GM19328 (cell line): ENCODE measurements at regions not wholly inside any gene's neighbourhood (a gene's known extent, or its start where the extent isn't known, plus 50 kb on each side); places are given as distances from the start of the nearest gene placed in this dataset.

Experiments
- ATAC-seq: cut with Tn5 transposase; IDR thresholded peaks from one replicate; pipeline ENCODE4 v1.9.1; 2021; ENCODE audit warnings: mild to moderate bottlenecking, moderate library complexity; ENCODE audit not compliant: unreplicated experiment

DNA sequence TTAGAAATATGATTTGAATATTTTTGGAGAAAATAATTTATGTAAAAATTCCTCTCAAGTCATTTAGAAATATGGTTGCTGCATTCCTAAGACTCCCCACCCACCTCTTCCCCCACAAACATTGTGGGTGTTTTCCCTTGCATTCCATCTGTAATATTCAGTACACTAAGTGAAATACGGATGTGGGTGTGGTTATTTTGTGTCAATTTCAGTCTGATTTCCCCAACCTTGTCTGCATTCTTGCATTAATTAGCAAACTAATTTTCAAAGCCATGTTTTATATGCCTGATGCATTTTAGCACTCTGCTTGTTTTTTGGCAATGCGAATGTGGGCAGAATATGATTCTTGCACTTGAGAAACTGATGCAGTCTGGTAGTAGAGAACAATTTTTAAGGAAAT lies 408.3 kb upstream of the RGMA start:
- no peak for ATAC-seq

DNA sequence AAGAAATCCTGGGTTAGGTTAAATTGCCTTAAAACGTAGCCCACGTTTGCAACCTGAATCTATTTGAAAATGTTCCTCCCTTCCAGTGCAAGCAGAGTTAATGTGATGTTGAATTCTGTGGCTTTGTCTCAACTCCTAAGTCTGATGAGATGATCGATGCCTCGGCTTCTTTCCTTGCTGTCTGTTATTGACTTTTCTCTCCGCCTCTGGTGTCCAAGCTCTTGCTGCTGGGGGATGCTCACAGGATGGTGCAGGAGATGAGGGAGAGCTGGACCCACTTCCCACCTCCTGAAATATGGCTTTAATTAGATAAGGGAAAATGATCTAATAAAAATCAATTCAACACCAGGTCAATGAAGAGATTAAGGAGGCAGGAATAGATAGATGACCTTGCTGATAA lies 407.9 kb upstream of the RGMA start:
- no peak for ATAC-seq

DNA sequence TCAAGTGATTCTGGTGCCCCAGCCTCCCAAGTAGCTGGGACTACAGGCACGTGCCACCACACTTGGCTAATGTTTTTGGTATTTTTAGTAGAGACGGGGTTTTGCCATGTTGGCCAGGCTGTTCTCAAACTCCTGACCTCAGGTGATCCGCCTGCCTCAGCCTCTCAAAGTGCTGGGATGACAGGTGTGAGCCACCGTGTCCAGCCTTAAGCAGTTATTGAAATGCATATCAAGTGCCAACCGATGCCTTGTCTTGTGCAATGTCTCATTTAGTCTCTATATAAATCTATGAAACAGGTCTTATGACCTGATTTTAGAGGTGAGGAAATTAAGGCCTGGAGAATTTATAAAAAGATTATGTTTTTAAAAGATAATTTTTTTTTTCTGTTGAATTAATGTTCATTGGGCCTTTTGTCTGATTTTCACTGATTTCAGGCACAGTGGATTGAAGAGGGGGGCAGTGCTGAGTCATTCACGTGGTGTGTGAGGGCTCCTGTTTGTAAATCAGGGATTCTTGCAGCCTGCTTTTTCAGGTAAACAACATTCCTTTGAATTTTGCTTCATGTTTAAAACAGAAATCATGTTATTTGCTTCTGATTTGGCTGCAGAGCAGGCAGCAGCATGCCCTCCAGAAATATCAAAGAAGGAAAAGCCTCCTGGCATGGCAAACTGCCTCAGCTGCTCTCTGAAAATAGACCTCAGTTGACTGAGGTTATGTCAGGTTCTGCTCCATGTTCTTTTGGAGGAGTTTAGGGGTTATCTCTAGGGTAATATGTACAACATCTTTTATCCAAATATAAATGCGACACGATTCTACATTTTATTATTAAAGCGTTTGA lies 407.0 kb upstream of the RGMA start:
- no peak for ATAC-seq

DNA sequence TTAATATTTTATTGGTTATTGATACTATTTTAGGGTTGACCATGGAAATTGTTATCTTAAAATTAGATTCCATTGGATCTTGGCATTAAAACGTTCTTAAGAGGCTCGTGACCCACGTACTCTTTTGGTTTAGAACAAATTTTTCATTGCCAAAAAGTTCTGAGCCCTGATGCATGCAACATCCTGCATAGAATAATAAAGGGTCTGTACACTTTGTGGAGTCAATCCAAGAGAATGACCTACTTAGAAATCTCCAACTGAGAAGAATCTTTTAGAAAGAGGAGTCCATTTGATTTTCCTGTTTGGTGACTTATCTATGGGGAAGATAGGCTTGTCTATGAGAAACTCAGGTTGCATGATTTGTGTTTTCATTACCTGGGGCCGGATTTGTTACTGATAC lies 404.2 kb upstream of the RGMA start:
- no peak for ATAC-seq

DNA sequence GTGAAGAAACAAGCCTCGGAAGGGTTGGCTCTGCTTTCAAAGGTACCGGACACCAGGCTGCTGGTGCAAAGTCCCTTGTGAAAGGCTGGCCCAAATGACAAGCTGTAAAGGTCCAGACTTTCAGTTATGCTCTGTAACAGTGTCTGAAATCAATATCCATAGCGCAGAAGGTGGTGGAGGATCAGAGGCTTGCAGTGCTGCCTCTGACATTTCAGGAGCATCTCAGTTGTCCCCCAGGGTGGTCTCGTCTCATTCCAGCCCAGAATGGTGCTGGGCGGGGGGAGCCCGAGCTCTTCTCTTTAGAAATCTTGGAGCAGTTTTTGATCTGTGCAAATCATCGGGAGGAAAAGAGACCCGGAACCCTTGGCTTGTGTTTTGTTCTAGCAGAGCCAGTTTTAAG lies 402.3 kb upstream of the RGMA start:
- ATAC-seq: no peak

DNA sequence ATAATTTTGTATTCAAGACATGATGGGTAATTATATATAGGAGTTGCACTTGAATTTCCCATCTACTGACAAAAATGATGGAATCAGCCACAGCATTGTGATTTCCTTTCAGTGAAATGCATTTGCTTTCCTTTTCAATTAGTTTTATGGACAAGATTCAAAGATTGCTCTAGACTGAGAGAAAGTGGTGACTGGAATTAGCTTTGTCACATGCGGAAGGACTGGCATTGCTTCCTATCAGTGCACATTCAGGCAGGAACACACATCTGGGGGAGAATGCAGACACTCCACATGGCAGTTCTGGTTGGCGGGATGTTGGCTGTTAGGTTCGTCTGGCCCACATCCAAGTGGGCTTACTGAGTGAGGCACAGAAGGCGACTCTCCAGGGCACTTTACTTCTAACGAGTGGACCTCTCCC lies 399.3 kb upstream of the RGMA start:
- ATAC-seq: no peak

DNA sequence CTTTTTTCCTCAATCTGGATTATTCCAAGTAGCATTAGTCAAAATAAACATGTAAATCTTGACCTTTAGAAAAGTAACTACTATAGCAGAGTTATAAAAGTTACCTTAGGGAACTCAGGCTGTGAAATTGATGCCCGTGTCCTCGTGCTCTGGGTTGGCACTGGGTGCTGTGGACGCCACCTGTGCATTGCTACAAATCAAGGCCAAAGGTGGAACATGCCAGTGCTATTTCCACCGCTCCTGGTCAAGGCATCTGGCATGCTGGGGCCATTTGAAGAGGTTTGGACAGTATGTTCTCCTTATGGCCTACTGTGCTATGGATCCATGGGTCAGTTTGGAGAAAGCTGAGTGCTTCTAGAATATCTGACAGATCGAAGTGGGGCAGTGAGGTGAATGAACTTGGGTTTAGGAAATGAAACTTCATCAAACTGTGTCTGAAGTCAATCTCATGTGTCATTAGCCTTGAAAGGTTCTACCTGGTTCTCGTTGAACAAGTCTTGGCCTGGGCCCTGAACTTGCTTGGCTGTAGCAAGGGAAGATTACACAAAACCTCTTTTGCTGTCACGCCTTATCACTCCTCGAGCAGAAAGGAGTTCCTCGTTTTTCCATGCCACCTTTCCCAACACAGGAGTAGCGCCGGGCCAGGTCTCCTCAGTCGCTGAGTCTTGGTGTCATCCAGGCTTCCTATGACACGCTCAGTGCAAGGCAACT lies 397.6 kb upstream of the RGMA start:
- no peak for ATAC-seq

DNA sequence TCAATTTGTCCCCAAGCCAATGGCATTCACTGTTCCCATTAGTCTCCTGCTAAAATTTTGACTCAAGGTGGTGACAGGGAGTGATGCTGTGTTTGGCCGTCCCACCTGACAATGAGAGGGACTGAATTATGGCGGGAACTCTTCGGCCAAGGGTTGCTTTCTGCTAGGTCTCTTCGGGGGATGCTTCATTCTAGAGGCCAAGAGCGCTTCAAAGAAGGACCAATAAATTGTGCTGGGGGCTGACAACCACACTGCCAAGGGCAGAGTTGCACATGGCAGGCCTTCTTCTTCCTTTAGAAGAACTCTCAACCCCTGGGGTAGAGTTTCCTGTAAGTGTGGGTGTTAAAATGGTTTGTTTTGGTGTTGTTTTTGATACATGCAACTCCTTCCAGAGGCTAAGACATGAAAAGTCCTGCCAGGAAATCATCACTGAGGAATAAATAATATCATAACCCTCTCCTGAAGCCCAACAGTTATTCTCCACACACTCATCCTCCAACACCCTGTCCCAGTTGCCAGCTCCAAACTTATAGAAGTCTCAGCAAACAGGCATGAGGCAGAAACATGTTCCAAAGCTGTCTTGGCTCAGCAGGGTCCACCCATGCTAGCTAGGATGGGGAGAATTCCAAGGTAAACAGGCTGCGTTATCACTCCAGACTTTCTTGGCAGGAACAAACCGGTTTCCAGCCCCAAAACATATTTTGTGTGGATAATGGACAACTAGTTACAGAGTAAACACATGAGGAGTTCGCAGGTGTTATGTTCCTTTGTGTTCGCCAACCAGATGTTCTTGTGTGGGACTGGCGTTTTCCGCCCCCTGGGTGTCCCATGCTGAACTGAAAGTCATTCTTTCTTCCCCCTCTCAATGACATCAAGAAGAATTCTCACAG lies 396.7 kb upstream of the RGMA start:
- no peak for ATAC-seq

DNA sequence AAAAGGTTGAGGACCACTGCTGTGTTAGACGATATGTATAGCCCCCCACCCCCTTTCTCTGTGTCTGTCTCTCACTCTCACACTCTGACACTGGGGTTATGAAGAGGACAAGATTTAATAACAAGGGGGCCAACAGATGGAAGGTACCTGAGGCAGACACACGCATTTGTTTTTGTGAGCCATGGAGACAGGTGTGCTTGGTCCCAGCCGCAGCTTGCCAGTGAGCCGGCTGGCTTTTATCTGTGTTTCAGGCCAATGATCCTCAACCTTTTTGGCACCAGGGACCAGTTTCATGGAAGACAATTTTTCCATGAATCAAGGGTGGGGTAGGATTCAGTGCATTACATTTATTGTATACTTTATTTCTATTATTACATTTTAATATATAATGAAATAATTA lies 394.9 kb upstream of the RGMA start:
- no peak for ATAC-seq

DNA sequence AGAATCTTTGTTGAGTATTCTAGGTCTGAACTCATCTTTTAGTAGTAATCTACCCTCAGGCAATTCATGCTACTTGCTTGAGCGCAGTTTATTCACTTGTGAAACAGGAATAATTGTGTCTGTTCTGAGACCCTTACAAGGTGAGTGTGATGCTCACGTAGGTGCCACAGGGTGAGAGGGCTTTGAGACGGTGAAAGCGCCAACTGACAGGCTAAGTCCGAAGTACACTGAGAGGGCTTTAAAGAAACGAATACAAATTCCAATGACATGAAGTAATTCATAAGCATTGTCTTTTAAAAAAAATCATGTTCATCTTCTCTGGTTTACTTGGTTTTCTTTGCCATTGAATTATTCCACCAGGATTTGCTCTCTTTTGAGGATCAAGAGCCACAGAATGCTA lies 393.7 kb upstream of the RGMA start:
- ATAC-seq: no peak

DNA sequence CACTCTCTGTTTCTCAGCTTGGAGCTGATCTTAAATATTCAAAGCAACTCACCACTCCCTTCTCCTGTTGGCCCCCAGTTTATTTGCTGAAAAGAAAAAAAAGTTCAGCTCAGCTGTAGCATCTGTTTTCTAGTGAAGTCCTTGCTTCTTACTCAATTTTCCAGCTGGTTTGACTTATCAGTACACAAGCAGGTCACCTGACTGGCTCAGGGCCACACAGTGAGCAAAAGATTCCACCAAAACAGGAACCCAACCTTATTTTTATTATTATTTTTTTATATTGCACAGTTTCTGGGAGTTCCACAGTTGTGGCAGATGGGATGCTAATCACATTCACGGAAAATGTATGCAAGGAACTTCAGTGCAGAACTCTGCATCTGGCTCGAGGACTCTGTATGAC lies 390.7 kb upstream of the RGMA start:
- ATAC-seq: no peak

DNA sequence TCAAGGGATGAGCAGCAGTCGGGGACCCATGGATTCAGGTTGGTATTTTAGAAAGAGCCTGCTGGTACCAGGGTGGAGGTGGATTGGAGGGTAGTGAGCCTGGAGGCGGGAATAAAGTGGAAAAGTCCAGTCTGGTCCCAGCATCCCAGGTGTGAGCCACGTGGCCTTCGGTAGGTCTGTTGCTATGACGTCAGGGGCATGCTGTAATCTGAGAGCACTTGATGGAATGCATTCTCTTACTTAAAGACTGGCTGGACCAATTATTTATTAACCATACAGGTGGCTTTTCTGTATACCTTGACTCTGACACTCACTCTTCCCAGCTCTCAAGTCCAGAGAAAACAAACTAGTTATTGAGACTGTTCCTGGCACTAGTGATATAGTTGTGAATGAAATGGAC lies 389.9 kb upstream of the RGMA start:
- no peak for ATAC-seq

DNA sequence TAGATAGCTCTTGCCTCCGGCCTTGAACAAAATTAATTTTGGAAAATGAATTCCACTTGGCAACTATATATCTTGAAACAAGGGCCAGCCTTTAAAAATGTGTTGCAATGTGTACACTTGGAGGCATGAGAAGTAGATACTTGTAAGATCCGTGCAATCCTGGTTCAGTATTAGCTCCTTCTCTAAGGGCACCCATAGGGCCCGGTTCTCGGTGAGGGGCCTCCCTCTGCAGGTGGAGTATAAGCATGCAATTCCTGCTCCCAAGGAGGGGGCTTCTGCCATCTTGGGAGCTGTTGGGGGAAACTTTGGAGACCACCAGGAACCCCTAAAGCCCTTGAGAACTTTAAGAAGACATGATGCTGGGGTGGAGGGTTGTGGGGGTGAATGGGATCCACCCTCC lies 388.7 kb upstream of the RGMA start:
- ATAC-seq: no peak

DNA sequence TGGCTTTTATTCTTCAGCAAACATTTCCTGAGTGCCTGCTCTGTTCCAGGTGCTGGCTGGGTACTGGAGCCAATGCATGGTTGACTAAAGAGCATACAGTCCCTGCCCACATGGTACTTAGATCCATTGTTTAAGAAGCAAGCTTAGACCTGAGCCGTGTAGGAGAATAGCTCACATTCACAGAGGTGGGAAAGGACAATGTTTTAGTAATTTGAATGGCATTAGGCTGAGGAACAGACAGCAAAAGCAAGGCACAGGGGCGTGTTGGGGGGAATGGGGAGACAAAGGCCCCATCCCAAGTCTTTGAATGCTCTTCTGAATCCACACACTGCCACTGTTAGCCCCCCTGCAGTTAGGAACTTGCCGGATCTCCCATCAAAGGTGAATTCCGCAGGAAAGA lies 388.2 kb upstream of the RGMA start:
- no peak for ATAC-seq

DNA sequence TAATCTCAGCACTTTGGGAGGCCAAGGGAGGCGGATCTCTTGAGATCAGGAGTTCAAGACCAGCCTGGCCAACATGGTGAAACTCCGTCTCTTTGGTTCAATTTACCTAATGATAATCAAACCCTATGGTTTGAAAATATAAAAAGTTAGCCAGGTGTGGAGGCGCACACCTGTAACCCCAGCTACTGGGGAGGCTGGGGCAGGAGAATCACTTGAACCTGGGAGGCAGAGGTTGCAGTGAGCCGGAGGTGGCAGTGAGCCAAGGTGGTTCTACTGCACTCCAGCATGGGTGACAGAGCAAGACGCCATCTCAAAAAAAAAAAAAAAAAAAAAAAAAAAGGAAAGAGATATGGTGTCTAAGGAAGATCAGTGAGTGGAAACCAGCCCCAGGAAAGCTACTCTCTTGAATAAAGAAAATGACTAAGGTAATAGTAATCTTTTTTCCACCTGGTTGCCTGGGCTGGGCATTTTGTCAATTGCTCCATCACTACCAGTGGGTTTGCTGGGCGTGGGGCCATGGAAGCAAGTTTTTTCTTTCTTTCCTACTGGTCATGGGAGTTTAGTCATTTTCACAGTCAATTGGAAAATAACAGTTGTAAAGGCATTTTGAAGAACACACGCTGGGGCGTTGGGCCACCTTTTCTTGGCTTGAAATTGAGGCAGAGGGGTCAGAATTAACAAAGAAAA lies 387.6 kb upstream of the RGMA start:
- no peak for ATAC-seq

DNA sequence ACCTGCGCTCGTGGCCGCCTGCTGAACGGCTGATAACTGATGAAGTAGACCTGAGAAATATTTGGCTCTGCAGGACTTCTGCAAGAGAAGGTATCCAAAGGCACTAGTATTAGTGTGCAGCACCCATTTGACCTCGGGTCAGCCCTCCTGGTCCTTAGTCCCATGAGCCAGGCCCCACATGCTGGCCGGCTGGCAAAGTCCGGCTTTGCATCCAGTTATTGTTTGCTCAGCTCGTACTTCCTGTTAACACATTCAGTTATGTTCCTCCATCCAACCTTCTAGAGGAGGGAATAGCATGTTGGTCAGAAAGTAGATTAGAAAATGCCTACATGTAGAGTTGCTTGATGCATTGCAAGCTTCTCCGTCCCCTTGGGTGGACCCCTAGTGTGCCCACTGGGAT lies 385.7 kb upstream of the RGMA start:
- no peak for ATAC-seq

DNA sequence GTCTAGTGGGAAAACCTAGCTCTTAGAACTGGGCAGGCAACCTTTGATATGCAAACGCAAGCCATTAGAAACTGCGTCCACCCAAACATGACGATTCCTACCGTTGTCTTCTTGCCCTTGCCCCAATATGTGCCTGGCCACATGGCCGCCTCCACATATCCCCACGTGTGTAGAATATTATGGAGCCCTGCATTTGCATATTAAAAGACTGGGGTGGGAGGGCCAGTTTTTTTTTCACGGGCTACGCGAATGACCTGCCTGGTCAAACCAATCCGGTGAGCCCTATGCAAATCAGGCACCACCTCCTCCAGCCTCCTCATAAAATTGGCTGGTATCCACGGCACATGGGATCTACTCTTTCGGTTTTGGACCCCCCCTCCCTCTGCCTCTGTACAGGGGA lies 381.0 kb upstream of the RGMA start:
- no peak for ATAC-seq

DNA sequence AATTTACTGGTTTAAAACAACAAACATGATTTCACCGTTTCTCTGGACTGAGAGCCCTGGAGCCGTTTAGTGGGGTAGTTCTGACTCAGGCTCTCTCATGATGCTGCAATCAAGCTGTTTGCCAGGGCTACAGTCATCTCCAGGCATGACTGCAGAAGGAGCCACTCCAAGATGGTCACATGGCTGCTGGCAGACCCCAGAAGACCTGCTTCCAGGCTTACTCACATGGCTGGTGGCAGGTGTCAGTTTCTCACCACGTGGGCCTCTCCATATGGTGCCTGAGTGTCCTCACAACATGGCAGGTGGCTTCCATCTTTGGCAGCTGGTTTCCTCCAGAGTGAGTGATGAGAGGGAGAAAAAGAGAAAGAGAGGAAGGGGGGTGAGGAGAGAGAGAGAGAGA lies 378.3 kb upstream of the RGMA start:
- no peak for ATAC-seq

DNA sequence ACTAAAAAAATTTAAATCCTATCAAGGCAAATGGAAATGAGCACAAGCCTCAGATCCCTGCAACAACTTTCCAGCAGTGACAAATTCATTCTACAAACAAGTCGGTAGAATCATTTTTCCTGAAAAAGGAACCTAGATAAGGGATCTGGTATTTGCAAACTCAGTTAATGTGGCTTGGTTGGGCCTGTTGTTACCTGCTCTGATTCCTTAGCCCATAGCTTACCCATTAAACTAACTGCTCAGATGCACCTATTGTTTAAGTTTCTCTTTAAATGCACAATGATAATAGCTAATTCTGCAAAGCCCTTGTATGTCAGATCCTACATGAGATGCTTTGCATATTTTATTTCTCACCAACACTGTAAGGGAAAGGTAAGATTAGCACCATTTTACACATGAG lies 377.4 kb upstream of the RGMA start:
- ATAC-seq: no peak

DNA sequence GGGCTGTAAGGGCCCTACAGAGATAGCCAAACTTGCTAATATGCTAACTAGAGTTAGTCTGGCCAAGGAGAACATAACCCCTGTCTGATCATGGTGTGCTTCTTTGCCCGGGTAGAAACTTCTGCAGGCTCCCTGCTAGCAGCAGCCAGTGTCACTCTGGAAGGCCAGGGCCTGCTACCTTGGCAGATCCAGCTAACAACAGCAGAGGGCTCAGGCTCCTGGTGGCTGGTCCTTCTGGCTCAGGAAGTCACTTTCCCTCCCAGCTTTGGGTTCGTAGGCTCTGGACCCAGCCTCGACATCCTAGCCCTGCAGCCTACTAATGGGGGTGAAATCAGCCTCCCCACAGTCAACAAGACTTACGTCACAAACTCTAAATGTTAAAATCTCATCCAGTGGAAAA lies 373.7 kb upstream of the RGMA start:
- ATAC-seq: no peak

DNA sequence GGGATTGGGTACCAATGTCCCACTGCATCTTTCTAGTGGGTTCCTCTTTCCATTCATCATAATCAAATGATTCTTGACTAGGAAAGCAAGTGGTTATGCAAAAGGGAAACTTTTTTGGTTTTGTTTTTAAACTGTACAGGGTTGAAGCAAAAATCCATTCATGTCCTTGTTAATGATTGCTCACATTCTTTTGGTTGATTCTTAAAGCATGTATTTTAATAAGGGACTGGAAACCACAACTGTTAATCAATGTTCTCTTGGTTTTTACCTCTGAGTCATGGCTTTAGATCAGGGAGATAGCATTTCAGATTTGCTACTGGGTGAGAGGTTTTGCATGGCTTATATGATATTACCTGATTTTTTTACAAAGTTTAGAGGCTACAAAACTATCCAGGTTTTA lies 371.7 kb upstream of the RGMA start:
- ATAC-seq: no peak
